Adrenal gland (tissue), 5 donors: ENCODE measurements at regions not wholly inside any gene's neighbourhood (a gene's known extent, or its start where the extent isn't known, plus 50 kb on each side); places are given as distances from the start of the nearest gene placed in this dataset.

ENCODE experiments used
- POLR2A ChIP-seq, 2 donors: fragments of 450-650 bp; IDR thresholded peaks; one replicate each; pipeline ENCODE4 v1.6.1; 2017; ENCODE audit warnings: antibody characterized with exemption in 2 of 2, mild to moderate bottlenecking in 2 of 2, moderate library complexity in 1 of 2
- TF ChIP-seq, protein P1 (sequence below), 6 experiments: fragments of 450-650 bp in 4 of 6; fragments of 200-600 bp in 2 of 6; sonication (generic) in 1 of 6; IDR thresholded peaks; 1 replicate in 5 of 6; 2 replicates in 1 of 6; pipeline versions ENCODE4 v1.5.1 to v1.8.0; 2016 to 2021; ENCODE audit warnings: antibody characterized with exemption in 6 of 6, mild to moderate bottlenecking in 2 of 6, moderate library complexity in 1 of 6
- donor health status: DM: no; HTN: no; CAD: no.

DNA sequence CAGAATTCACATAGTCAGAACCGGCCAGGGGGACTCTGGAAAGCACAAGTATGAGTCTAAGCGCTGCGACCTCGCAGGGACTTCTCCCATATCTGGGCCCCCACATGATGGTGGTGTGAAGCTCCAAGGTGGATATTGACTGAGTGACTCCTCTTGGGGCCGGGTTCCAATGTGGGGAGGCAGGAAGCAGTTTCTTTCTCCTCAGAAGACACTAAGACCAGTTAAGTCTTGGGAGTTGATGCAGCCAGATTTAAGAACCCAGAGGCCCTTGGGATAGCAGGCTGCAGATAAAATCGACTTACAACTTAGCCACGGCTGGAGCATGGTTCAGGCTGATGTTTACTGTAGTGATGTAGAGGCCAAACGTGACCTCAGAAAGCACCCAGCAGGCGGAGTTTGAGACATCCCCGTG, 55.4 kb upstream of the KLF13 start:
- no peak for TF ChIP-seq POLR2A (IDR thresholded peaks at IDR 0.05)
- TF ChIP-seq, protein P1, sequence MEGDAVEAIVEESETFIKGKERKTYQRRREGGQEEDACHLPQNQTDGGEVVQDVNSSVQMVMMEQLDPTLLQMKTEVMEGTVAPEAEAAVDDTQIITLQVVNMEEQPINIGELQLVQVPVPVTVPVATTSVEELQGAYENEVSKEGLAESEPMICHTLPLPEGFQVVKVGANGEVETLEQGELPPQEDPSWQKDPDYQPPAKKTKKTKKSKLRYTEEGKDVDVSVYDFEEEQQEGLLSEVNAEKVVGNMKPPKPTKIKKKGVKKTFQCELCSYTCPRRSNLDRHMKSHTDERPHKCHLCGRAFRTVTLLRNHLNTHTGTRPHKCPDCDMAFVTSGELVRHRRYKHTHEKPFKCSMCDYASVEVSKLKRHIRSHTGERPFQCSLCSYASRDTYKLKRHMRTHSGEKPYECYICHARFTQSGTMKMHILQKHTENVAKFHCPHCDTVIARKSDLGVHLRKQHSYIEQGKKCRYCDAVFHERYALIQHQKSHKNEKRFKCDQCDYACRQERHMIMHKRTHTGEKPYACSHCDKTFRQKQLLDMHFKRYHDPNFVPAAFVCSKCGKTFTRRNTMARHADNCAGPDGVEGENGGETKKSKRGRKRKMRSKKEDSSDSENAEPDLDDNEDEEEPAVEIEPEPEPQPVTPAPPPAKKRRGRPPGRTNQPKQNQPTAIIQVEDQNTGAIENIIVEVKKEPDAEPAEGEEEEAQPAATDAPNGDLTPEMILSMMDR (IDR thresholded peaks at IDR 0.05), result no peak
